ENCODE measurements at regions not wholly inside any gene's neighbourhood (a gene's known extent, or its start where the extent isn't known, plus 50 kb on each side); places are given as distances from the start of the nearest gene placed in this dataset.

DNA sequence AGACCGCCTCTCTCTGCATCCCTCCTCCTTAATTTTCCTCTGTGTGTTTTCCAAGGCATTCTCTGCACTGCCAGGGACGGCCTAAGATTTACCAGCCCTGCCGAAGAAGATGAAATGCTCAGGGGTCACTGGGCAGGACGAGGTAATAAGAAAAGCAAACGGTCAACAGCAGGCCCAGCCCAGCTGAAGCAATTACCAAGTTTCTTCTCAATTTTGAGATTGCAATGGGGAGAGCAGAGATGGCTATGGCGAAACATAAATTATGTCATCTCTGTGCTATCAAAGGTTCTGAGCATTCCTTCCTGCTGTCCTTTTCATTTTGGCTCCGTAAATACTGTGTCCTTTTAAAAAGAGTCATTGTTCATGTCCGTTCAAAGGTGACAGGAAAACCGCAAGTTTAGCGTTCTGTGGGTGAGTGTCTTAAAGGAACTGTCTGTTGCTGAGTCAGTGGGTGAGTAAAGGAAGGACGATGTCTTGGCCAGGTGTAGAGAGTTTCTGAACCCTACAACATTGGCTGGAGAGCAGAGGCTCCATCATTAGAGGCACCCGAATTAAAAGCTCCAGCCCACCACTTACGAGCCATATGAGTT lies 753.9 kb upstream of the EEF2KMT start:
- Histone ChIP-seq H3K27me3 (no peaks in the 10 kb centered on the region), H3K9me3 (no peaks in the 10 kb centered on the region), H3K4me1 (no peaks in the 10 kb centered on the region), H3K36me3 (replicated peaks in 1 of 2; ENCODE audit: insufficient read depth in 1 of 2, low read depth in 2 of 2) (no peaks in the 10 kb centered on the region), H3K27ac (no peak overlapping the region), H3K4me3 (no peak overlapping the region)
- DNase-seq: no peak
- WGBS, 2 donors: 40 to 43% methylated on average over 13 of the region's 13 CpGs
- intact Hi-C loops (cut with DNase I): no loop called here
- ATAC-seq: no peak
- TF ChIP-seq POLR2A (IDR thresholded peaks at IDR 0.05): no peak
- TF ChIP-seq, protein P1, sequence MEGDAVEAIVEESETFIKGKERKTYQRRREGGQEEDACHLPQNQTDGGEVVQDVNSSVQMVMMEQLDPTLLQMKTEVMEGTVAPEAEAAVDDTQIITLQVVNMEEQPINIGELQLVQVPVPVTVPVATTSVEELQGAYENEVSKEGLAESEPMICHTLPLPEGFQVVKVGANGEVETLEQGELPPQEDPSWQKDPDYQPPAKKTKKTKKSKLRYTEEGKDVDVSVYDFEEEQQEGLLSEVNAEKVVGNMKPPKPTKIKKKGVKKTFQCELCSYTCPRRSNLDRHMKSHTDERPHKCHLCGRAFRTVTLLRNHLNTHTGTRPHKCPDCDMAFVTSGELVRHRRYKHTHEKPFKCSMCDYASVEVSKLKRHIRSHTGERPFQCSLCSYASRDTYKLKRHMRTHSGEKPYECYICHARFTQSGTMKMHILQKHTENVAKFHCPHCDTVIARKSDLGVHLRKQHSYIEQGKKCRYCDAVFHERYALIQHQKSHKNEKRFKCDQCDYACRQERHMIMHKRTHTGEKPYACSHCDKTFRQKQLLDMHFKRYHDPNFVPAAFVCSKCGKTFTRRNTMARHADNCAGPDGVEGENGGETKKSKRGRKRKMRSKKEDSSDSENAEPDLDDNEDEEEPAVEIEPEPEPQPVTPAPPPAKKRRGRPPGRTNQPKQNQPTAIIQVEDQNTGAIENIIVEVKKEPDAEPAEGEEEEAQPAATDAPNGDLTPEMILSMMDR (IDR thresholded peaks at IDR 0.05): no peak

DNA sequence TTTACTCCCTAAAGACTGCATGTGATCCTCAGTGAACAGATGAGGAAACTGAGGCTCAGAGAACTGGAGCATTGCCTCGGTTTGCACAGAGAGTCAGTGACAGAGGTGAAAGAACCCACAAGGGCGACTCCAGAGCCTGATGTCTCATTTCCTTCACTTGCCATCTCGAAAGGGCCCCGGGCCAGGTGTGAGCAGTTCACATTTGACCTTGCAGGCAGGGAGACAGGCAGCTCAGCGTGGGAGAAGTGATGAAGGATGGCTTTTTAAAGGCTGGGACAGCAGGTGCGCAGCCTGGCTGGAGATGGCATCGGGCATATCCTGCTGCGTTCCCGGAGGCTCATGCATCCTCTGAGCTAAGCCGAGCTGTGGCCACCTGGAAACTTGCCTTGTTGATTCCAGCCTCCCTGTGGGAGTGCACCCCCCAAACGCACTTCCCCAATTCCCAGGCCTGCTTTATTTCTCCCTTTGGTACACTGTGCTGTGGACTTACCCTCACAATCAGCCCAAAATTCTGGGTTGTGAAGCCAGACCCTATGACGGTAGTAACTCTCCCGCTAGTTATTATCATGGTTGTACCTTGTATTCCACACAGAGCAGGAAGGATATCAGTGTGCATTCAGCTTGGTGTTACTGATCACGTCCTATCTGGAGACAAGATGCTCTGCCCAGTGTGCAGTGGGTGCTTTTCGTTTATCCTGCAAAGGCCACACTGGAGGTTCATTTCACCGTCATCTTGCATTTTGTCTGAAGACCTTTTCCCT lies 753.2 kb upstream of the EEF2KMT start:
- intact Hi-C loops (cut with DNase I): no loop called here
- Histone ChIP-seq H3K4me1 (no peaks in the 10 kb centered on the region), H3K4me3 (no peak overlapping the region), H3K36me3 (replicated peaks in 1 of 2; ENCODE audit: insufficient read depth in 1 of 2, low read depth in 2 of 2) (no peaks in the 10 kb centered on the region), H3K27me3 (no peaks in the 10 kb centered on the region), H3K27ac (no peak overlapping the region), H3K9me3 (no peaks in the 10 kb centered on the region)
- WGBS, 2 donors: 45 to 56% methylated on average over 11 to 16 of the region's 16 CpGs
- TF ChIP-seq POLR2A (IDR thresholded peaks at IDR 0.05): no peak
- TF ChIP-seq, protein P1 (IDR thresholded peaks at IDR 0.05): no peak
- DNase-seq (no peak), ATAC-seq (no peak)

DNA sequence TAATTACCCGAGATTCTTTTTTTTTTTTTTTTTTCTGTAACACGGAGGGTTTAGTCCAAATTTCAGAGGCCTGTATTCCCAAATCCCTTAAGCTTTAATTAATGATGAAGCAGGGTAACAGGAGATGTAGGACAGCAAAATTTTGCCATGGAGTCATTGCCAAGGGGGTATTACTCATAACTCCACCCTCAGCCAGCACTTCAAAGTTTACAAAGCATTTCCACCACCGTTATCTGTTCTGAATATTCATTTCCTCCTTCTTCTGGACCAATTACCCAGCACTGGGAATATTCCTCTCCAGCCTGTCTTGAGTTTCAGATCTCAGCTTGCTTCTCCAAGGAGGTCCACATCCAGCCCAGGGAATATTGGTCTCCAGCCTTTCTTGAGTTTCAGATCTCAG lies 747.5 kb upstream of the EEF2KMT start:
- intact Hi-C loops (cut with DNase I): no loop called here
- Histone ChIP-seq H3K36me3 (replicated peaks in 1 of 2; ENCODE audit: insufficient read depth in 1 of 2, low read depth in 2 of 2) (no peaks in the 10 kb centered on the region), H3K27ac (no peak overlapping the region), H3K4me3 (no peak overlapping the region), H3K9me3 (no peaks in the 10 kb centered on the region), H3K4me1 (no peaks in the 10 kb centered on the region), H3K27me3 (no peaks in the 10 kb centered on the region)
- DNase-seq (no peak), ATAC-seq (no peak)
- TF ChIP-seq, protein P1 (IDR thresholded peaks at IDR 0.05): no peak
- no peak for TF ChIP-seq POLR2A (IDR thresholded peaks at IDR 0.05)
- 29 to 39% methylated on average over 3 of the region's 3 CpGs for WGBS, 2 donors

DNA sequence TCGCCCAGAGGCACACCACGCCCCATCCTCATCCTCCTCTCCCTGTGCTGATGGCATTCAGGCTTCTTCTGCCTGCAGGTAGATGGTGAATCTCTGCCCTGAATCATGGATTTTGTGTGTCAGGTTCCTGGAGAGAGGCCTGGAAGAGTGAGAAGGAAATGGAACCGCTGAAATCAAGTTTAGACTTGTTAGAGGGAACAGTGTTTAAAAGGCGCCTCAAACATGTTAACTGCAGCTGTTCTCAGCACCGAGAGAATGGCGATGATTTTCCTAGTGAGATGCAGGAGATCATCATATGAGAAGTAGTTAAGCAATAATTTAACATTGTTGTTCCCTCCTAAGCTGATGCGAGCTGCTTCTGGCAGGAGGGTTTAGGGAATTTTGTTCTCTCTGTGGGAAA lies 744.4 kb upstream of the EEF2KMT start:
- DNase-seq (no peak), ATAC-seq (no peak)
- intact Hi-C loops (cut with DNase I): no loop called here
- no peaks in the 10 kb centered on the region for H3K4me1 ChIP-seq
- WGBS, 2 donors: 74 to 81% methylated on average over 7 of the region's 7 CpGs
- H3K4me3 ChIP-seq: no peak overlapping the region
- no peaks in the 10 kb centered on the region for H3K27me3 ChIP-seq
- no peaks in the 10 kb centered on the region for H3K9me3 ChIP-seq
- H3K36me3 ChIP-seq (replicated peaks in 1 of 2; ENCODE audit: insufficient read depth in 1 of 2, low read depth in 2 of 2): no peaks in the 10 kb centered on the region
- TF ChIP-seq, protein P1 (IDR thresholded peaks at IDR 0.05): no peak
- no peak for TF ChIP-seq POLR2A (IDR thresholded peaks at IDR 0.05)
- H3K27ac ChIP-seq: no peak overlapping the region

DNA sequence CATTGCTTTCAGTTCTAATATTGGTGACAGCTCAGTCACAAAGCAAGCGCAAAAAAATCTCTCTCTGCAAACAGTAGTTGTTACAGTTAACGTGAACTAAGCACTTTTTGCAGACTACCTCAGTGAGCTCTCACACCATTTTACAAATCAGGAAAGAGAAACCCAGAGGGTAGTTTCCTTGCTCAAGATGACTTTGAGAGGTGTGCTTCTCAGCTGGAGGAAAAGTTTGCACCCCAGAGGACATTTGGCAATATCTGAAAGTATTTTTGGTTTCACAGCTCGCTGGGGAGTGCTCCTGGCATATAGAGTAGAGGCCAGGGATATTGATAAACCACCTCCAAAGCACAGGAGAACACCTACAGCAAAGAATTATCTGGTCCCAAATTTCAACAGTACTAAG lies 741.1 kb upstream of the EEF2KMT start:
- TF ChIP-seq POLR2A (IDR thresholded peaks at IDR 0.05): no peak
- TF ChIP-seq, protein P1 (IDR thresholded peaks at IDR 0.05): no peak

More for the DNA sequence above, 741.1 kb upstream of the EEF2KMT start:
- DNase-seq: no peak
- H3K9me3 ChIP-seq: no peaks in the 10 kb centered on the region
- WGBS, 2 donors: 60 to 64% methylated on average over 3 of the region's 3 CpGs
- no peaks in the 10 kb centered on the region for H3K27me3 ChIP-seq
- no peak for ATAC-seq
- no peak overlapping the region for H3K4me3 ChIP-seq
- H3K4me1 ChIP-seq: no peaks in the 10 kb centered on the region
- H3K27ac ChIP-seq: no peak overlapping the region
- intact Hi-C loops (cut with DNase I): no loop called here
- H3K36me3 ChIP-seq (replicated peaks in 1 of 2; ENCODE audit: insufficient read depth in 1 of 2, low read depth in 2 of 2): no peaks in the 10 kb centered on the region
